K562 (cell line): ENCODE measurements at regions not wholly inside any gene's neighbourhood (a gene's known extent, or its start where the extent isn't known, plus 50 kb on each side); places are given as distances from the start of the nearest gene placed in this dataset.

Source experiments
- CBFB ChIP-seq: sonication (generic); formaldehyde crosslinking; IDR thresholded peaks from 2 replicates; pipeline ENCODE4 v1.4.0; 2020; ENCODE audit warnings: mild to moderate bottlenecking, missing genetic modification reagents
- EZH2 ChIP-seq: IDR thresholded peaks from 2 replicates; pipeline ENCODE4 v1.6.1; 2012; ENCODE audit warnings: low read depth, mild to moderate bottlenecking, inconsistent platforms, low read length, borderline replicate concordance
- HDGF ChIP-seq: fragments of 450-650 bp; IDR thresholded peaks from 2 replicates; pipeline ENCODE4 v1.6.1; 2016
- JUND ChIP-seq, 2 experiments: IDR thresholded peaks; 2 replicates in 1 of 2; 3 replicates in 1 of 2; pipeline ENCODE4 v1.6.1; 2011; ENCODE audit warnings: borderline replicate concordance in 2 of 2, low read depth in 2 of 2, low read length in 2 of 2, improper control_type of control experiment in 1 of 2, missing biosample characterization in 1 of 2, missing genetic modification characterization in 1 of 2, missing genetic modification reagents in 1 of 2
- KLF10 ChIP-seq: fragments of 250-450 bp; sonication (Bioruptor Pico); IDR thresholded peaks from 2 replicates; pipeline ENCODE4 v1.6.1; 2021; ENCODE audit warnings: matching md5 sums
- LCOR ChIP-seq: sonication (generic); formaldehyde crosslinking; IDR thresholded peaks from 2 replicates; pipeline ENCODE4 v1.8.0; 2022; ENCODE audit warnings: mild to moderate bottlenecking, missing genetic modification reagents
- MBD2 ChIP-seq: sonication (generic); IDR thresholded peaks from 2 replicates; pipeline ENCODE4 v1.6.1; 2016; ENCODE audit warnings: low read depth, borderline replicate concordance
- NFYB ChIP-seq: IDR thresholded peaks from 2 replicates; pipeline ENCODE4 v1.6.1; 2011; ENCODE audit warnings: mild to moderate bottlenecking, moderate library complexity; ENCODE audit not compliant: insufficient read length; ENCODE audit errors: extremely low read depth
- RNF2 ChIP-seq: sonication (generic); IDR thresholded peaks from 2 replicates; pipeline ENCODE4 v1.6.1; 2016
- SAFB2 ChIP-seq: fragments of 200-400 bp; formaldehyde crosslinking; IDR thresholded peaks from 2 replicates; pipeline ENCODE4 v1.6.1; 2018; ENCODE audit warnings: borderline replicate concordance, low read length, low read depth, moderate library complexity; ENCODE audit not compliant: severe bottlenecking
- SMAD1 ChIP-seq: fragments of 150-350 bp; IDR thresholded peaks from 2 replicates; pipeline ENCODE4 v1.6.1; 2014; ENCODE audit warnings: low read length, low read depth; ENCODE audit not compliant: partially characterized antibody
- ZNF274 ChIP-seq: IDR thresholded peaks from 2 replicates; pipeline ENCODE4 v1.6.1; 2011; ENCODE audit warnings: low read depth, mild to moderate bottlenecking, low read length, moderate library complexity, borderline replicate concordance
- TF ChIP-seq, protein P1 (sequence below), 3 experiments: IDR thresholded peaks in 2 of 3; conservative IDR thresholded peaks in 1 of 3; 2 replicates each; pipeline ENCODE4 v1.5.1; 2011 to 2012; ENCODE audit warnings: low read length in 3 of 3, mild to moderate bottlenecking in 3 of 3, control low read depth in 2 of 3, improper control_type of control experiment in 1 of 3, inconsistent platforms in 1 of 3, low read depth in 1 of 3, mixed read lengths in 1 of 3, moderate library complexity in 1 of 3; ENCODE audit not compliant: insufficient read depth in 2 of 3

DNA sequence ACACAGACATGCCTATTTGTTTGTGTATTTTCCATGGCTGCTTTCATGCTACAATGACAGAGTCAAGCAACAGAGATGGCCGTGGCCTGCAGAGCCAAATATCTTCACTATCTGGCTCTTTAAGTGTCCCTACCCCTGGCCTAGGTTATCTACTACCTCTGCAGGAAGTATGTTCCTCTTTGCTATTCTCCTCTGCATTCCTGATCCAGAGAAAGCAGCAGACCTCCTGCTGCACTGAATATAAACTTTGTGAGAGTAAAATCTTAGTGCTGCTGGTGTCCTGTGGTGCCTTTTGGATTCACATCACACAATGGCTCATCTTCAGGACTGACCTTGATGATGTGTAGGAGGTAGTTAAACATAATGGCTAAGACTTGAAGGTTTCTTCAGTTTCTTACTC lies 233.4 kb downstream of the IPO8 start:
- TF ChIP-seq NFYB (no peak), KLF10 (CRISPR knock-in tag) (no peak), MBD2 (no peak), SMAD1 (no peak), HDGF (no peak), EZH2 (no peak), LCOR (CRISPR knock-in tag) (no peak), ZNF274 (no peak), JUND (IDR thresholded peaks at IDR 0.05; ENCODE audit: borderline replicate concordance, low read depth, low read length) (no peak), JUND (tag; IDR thresholded peaks at IDR 0.05; ENCODE audit: borderline replicate concordance, low read depth, low read length) (no peak), RNF2 (no peak), SAFB2 (no peak), CBFB (no peak)
- TF ChIP-seq, protein P1, sequence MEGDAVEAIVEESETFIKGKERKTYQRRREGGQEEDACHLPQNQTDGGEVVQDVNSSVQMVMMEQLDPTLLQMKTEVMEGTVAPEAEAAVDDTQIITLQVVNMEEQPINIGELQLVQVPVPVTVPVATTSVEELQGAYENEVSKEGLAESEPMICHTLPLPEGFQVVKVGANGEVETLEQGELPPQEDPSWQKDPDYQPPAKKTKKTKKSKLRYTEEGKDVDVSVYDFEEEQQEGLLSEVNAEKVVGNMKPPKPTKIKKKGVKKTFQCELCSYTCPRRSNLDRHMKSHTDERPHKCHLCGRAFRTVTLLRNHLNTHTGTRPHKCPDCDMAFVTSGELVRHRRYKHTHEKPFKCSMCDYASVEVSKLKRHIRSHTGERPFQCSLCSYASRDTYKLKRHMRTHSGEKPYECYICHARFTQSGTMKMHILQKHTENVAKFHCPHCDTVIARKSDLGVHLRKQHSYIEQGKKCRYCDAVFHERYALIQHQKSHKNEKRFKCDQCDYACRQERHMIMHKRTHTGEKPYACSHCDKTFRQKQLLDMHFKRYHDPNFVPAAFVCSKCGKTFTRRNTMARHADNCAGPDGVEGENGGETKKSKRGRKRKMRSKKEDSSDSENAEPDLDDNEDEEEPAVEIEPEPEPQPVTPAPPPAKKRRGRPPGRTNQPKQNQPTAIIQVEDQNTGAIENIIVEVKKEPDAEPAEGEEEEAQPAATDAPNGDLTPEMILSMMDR (IDR thresholded peaks at IDR 0.05 in 2 of 3, conservative IDR thresholded peaks at IDR 0.05 in 1 of 3; ENCODE audit: insufficient read depth in 2 of 3, low read depth in 1 of 3, low read length in 3 of 3), result no peak
